ENCODE measurements at regions not wholly inside any gene's neighbourhood (a gene's known extent, or its start where the extent isn't known, plus 50 kb on each side); places are given as distances from the start of the nearest gene placed in this dataset.
"Not testable (repeated sequence)": the region's sequence is repeated elsewhere in the genome, so short reads cannot be mapped to it uniquely, and the experiment has no call there.

DNA sequence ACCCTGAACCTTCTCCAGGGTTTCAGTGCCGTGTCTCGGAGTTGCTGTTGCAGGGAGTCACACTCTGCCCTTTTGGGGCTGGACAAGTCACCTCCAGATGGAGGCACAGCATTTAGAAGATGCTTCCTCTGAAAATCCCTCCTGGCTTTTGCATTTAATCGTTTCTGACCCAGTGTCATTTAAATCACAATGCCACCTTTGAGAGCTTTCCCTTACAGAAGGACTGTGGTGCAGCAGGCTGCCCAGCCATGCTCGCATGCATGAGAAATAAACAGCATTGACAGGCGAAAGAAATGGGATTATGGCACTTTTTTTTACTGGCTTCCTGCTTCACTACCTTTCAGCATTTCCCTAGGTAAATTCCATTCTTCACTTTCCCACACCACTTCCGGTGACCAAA is 113.4 kb upstream of the DYRK2 start:
- no peak for DNase-seq (ENCODE audit: low spot score)

- no peak for DNase-seq (ENCODE audit: low spot score)
Measured at GRCh38 chr12:67535971-67536370, 112.6 kb upstream of the DYRK2 start.

GRCh38 chr12:67539329-67539728 is 109.2 kb upstream of the DYRK2 start:
- DNase-seq (ENCODE audit: low spot score), result no peak

DNA sequence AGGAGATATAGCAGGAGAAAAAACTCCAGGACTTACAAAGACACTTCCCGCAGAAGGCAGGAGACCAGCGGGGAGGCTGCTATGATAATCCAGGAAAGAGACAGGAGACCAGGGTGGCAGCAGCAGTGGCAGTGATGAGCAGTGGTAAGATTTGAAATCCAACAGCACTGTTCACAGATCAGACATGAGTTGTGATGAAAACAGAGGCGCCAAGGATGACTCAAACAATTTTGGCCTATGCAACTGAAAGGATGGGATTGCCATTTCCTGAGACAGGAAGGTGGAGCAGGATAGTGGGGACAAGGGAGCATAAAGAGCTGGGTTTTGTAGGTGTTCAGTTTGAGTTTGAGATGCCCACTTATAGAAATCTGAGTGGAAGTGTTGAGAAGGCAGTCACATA is 108.6 kb upstream of the DYRK2 start:
- DNase-seq (ENCODE audit: low spot score), result no peak

DNA sequence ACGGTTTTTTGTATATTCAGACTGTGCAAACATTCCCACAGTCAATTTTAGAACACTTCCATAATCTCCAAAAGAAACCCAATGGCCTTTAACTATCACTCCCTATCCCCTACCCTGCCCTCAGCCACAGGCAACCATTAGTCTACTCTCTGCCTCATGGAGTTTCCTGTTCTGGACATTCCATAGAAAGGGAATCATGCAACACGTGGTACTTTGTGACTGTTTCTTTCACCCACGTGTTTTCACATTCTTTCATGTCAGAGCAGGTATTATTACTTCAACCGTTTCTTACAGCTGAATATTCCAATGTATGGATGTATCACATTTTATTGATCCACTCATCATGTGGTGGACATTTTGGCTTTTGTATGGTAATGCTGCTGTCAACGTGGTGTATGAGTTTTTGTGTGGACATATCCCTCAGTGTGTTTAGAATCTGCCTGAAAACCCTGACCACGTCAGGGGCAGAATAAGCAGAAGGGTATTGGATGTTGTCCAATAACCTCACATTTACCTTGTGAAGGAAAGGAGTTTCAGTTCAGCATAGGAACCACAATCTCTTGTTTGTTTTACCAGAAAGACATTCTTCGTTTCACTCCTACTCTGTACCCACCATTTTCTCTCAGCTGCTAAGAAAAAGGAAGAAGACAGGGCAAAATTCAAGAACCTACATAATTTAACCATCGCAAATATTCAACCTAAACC is 107.5 kb upstream of the DYRK2 start:
- DNase-seq (ENCODE audit: low spot score), result no peak

DNA sequence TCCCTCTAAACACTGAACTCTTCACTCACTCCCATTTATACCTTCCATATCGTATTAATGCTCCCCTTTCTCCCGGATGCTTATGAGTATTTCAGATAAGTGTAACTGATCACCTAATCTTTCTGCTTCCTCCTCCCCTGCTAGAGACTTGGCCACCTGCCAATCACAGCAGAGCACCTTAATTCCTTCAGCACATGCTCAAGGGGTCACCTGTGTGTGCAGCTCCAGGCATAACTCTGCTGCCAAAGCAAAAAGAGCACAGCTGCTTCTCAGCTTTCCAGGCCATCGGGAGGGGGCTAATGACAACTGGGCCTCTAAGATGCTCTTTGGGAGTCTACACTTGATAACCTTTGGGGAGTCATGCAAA is 106.9 kb upstream of the DYRK2 start:
- no peak for DNase-seq (ENCODE audit: low spot score)

DNA sequence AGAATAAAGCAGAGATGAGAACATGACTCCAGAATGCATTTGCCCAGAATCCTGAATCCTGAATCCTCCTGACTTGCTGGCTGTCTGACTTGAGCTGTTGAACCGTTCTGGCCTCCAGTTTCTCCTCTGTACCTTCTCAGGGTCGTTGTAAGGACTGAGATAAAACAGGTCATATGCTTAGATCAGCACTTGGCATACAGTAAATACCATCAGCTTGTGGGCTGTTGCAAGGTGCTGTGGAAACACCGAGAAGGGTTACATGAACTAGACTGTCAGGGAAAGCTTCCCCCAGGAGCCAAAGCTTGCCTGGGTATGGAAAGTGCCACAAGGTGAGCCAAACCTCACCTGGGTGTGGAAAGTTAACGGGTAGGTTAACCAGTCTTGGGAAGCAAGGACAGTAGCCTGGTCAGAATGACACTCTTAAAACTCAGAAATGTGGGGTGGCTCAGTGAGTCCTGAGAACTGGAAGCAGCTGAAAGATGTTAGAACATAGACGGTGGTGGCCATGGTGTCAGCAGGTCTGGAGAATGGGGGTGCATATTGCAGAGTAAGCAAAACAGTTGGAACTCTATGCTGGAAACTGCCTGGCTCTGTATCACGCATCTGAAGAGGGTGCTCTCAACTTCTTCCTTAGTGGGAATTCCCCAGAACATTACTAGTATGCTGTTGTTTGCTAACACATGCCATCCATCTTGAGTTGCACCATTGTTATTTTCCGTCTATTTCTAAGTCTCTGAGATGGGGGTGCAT is 105.3 kb upstream of the DYRK2 start:
- DNase-seq (ENCODE audit: low spot score), result no peak

GRCh38 chr12:67545298-67545697 is 103.2 kb upstream of the DYRK2 start:
- no peak for DNase-seq (ENCODE audit: low spot score)

DNA sequence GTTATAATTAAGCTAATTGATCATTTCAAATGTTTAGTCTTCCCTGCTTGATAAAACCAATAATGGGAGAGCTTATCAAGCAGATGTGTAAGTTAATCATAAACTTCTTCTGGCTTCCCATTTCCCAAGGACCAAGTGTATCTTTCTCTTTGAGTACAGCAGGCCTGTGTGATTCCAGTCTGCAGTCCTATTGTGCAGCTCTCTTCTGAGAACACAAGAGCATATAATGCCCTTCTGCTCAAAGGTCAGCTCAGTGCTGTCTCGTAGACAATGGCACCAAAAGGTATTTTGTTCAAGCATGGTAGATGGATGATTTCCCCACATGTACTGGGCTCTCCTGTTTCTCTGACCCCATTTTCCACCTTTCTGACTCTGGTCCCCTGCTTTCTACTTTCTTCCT is 101.8 kb upstream of the DYRK2 start:
- no peak for DNase-seq (ENCODE audit: low spot score)

GRCh38 chr12:67555075-67555717 is 93.3 kb upstream of the DYRK2 start:
- not testable (repeated sequence) for DNase-seq (ENCODE audit: low spot score)

DNA sequence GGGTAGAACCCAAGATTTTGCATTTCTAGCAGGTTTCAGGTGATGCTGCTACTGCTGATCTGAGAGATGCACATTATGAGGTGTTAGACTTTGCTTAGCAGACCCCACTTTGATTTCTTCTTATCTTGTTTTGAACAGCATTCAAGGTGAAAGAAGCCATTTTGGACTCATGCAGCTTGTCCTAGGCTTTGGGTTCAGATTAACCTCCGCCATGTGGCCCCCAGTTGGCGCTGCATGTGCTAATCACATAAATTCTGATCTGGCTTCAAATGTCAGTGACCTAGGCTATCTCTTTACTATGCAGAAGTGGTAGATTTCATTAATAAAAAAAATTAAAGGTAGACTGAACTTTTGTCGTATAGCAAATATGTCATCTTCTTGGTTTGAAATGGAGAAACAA is 89.8 kb upstream of the DYRK2 start:
- no peak for DNase-seq (ENCODE audit: low spot score)

DNA sequence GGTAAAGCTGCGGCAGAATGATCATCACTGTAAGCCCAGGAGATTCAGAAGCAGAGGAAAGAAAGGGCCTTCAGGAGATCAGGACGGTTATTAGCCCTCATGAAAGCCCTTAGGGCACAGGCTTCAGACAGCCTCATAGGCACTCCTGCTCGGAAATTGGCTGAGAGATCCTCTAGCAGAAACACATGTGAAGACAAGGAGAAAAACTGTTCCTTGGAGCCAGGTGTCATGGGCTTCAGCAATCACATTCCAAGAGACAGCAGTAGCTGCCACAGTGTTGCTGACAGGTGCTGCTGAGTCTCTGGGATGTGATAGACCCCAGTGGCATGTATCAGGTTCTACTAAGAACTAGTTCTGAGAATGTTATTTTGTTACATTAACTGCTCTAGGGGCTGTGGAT is 88.8 kb upstream of the DYRK2 start:
- no peak for DNase-seq (ENCODE audit: low spot score)

- DNase-seq (ENCODE audit: low spot score), result no peak
Measured at GRCh38 chr12:67562513-67563287, 85.8 kb upstream of the DYRK2 start.

- no peak for DNase-seq (ENCODE audit: low spot score)
Measured at GRCh38 chr12:67568055-67568454, 80.5 kb upstream of the DYRK2 start.

DNA sequence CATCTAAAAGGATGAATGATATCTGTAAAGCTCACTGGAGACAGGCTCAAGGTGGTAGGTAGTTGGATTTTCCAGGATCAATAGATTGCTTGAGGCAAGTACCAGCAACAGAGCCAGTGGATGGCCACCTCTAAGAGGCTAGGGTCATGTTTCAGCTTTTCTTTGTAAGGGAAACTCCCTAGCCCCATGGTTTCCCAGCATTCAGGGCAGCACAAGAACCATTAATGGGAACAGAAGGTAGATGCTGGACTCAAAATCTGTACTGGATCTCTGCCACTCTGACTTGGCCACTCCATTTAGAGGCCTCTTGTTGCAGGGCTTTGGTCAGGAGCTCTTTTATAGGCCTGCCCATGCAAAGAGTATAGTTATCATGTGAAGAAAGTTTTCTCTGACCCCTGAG is 76.1 kb upstream of the DYRK2 start:
- DNase-seq (ENCODE audit: low spot score), result no peak

- no peak for DNase-seq (ENCODE audit: low spot score)
Measured at GRCh38 chr12:67573566-67573965, 75.0 kb upstream of the DYRK2 start.

GRCh38 chr12:67578976-67579661 is 69.4 kb upstream of the DYRK2 start:
- no peak for DNase-seq (ENCODE audit: low spot score)

DNA sequence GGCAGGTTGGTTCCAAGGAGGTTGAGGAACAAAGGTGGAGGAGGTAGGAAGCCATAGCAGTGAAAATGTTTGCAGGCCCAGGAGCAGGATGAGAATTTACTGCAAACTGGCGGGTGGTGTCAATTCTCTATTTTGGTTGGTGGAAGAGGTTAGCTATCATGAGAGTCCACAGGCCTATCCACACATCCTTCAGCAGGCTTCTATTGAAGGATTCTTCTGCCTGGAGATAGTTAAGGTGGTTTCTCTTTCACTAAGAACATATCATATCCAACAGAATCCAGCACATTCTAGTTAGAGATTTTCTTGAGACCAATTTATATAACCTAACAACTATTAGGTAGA is 68.9 kb upstream of the DYRK2 start:
- no peak for DNase-seq (ENCODE audit: low spot score)

GRCh38 chr12:67582238-67582834 is 66.2 kb upstream of the DYRK2 start:
- DNase-seq (ENCODE audit: low spot score), result no peak

- no peak for DNase-seq (ENCODE audit: low spot score)
Measured at GRCh38 chr12:67582844-67583243, 65.7 kb upstream of the DYRK2 start.

DNA sequence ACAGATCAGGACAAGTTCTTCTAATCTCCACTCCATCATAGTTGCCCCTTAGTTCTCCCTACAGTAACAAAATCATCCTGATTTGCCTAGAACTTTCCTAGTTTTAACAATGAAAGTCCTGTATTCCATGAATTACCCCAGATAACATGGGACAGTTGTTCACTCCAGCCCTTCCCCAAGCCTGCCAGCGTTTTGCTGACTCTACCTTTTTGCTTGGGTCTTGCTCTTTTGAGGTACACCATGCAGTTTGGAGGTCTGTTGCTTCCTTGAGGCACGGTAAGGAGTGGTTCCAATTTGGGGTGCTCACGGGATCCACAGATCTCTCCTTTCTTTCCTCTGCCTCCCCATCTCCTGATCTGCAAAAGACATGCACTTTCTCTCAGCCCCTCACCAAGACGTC is 61.6 kb upstream of the DYRK2 start:
- no peak for DNase-seq (ENCODE audit: low spot score)

DNA sequence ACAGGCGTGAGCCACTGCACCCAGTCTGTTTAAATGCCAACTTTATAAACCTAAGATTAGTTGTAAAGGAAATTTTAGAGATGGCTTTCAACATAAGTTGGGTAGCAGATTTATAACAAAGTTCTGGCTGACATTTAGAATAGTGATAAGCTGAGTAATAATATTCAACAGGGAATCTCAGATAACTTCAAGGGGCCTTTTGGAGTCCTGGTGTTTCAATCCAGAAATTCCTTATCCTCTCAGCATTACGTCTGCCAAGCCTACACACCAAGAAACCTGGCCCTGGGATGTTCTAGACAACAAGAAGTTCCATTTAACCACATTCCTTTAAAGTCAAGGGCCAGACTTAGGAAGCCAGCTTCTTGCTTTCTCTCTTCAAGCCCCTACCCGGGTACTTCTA is 59.5 kb upstream of the DYRK2 start:
- no peak for DNase-seq (ENCODE audit: low spot score)

Measured in pons (tissue), 1 donor.